ENCODE measurements at regions not wholly inside any gene's neighbourhood (a gene's known extent, or its start where the extent isn't known, plus 50 kb on each side); places are given as distances from the start of the nearest gene placed in this dataset.

DNA sequence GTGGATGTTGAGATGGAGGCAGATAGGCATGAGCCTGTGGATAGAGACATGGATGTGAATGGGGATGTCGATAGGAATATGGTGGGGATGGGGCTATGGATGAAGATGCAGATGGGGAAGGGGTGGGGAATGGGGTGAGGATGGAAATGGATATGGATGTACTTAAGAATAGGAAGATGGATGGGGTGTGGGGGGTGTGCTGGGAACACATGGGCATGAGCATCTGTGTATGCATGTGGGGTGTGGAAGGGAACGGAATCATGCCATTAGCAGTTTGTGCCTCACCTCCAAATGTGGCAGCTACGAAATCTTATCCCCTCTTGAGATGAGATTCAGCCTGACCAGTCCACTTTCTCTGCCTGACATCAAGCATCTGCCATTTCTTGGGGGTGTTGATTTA, 359.5 kb upstream of the MGMT start:
- Histone ChIP-seq H3K27me3 (ENCODE audit: insufficient read depth, low read length) (no peaks in the 10 kb centered on the region; the same call in 1 of the 2 replicates), H4K20me1 (ENCODE audit: insufficient read depth, low read length) (no peaks in the 10 kb centered on the region), H3K36me3 (ENCODE audit: insufficient read depth, low read length) (no peaks in the 10 kb centered on the region), H3K79me2 (ENCODE audit: insufficient read depth, low read length) (no peaks in the 10 kb centered on the region), H3F3A (ENCODE audit: insufficient read depth, low read length) (no peaks in the 10 kb centered on the region), H3K9ac (ENCODE audit: low read length) (no peak overlapping the region), H3K4me2 (ENCODE audit: low read length) (no peak overlapping the region), H2AFZ (ENCODE audit: low read length) (no peak overlapping the region), H3K9me3 (ENCODE audit: low read length) (no peaks in the 10 kb centered on the region), H3K9me2 (ENCODE audit: low read depth, low read length) (no peaks in the 10 kb centered on the region), H3K4me1 (ENCODE audit: insufficient read depth, low read length, severe bottlenecking) (no peaks in the 10 kb centered on the region), H3K4me3 (ENCODE audit: low read depth, low read length, poor library complexity, severe bottlenecking) (no peak overlapping the region), H3K27ac (ENCODE audit: low read depth, low read length, poor library complexity, severe bottlenecking) (no peak overlapping the region)
- TF ChIP-seq EZH2 (IDR thresholded peaks at IDR 0.05; ENCODE audit: borderline replicate concordance, low read length) = no peak
- TF ChIP-seq, protein P1, sequence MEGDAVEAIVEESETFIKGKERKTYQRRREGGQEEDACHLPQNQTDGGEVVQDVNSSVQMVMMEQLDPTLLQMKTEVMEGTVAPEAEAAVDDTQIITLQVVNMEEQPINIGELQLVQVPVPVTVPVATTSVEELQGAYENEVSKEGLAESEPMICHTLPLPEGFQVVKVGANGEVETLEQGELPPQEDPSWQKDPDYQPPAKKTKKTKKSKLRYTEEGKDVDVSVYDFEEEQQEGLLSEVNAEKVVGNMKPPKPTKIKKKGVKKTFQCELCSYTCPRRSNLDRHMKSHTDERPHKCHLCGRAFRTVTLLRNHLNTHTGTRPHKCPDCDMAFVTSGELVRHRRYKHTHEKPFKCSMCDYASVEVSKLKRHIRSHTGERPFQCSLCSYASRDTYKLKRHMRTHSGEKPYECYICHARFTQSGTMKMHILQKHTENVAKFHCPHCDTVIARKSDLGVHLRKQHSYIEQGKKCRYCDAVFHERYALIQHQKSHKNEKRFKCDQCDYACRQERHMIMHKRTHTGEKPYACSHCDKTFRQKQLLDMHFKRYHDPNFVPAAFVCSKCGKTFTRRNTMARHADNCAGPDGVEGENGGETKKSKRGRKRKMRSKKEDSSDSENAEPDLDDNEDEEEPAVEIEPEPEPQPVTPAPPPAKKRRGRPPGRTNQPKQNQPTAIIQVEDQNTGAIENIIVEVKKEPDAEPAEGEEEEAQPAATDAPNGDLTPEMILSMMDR (IDR thresholded peaks at IDR 0.05; ENCODE audit: low read length) = no peak

DNA sequence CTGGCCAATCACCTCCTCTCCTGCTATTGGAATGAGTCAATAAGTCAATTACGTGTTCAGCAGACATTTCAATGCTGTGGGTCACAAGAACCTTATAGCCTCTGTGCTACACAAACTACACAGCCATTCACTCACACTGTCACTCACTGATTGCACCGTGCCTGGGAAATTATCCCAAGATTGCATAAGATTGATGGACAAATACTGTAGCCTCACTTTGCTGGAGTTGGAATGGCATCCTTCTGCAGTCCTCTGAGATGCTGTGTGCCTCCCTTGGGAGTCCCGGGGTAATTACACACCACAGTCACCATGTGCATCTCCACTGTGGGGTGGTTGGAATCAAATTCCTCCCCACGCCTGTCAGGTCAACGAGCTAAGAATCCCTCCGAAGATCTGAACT, 358.7 kb upstream of the MGMT start:
- Histone ChIP-seq H3K9ac (ENCODE audit: low read length) (no peak overlapping the region), H3K9me2 (ENCODE audit: low read depth, low read length) (no peaks in the 10 kb centered on the region), H4K20me1 (ENCODE audit: insufficient read depth, low read length) (no peaks in the 10 kb centered on the region), H3F3A (ENCODE audit: insufficient read depth, low read length) (no peaks in the 10 kb centered on the region), H3K27me3 (ENCODE audit: insufficient read depth, low read length) (no peaks in the 10 kb centered on the region; the same call in 1 of the 2 replicates), H3K9me3 (ENCODE audit: low read length) (no peaks in the 10 kb centered on the region), H2AFZ (ENCODE audit: low read length) (no peak overlapping the region), H3K4me3 (ENCODE audit: low read depth, low read length, poor library complexity, severe bottlenecking) (no peak overlapping the region), H3K27ac (ENCODE audit: low read depth, low read length, poor library complexity, severe bottlenecking) (no peak overlapping the region), H3K79me2 (ENCODE audit: insufficient read depth, low read length) (no peaks in the 10 kb centered on the region), H3K4me1 (ENCODE audit: insufficient read depth, low read length, severe bottlenecking) (no peaks in the 10 kb centered on the region), H3K36me3 (ENCODE audit: insufficient read depth, low read length) (no peaks in the 10 kb centered on the region), H3K4me2 (ENCODE audit: low read length) (no peak overlapping the region)
- TF ChIP-seq EZH2 (IDR thresholded peaks at IDR 0.05; ENCODE audit: borderline replicate concordance, low read length) = no peak
- TF ChIP-seq, protein P1 (IDR thresholded peaks at IDR 0.05; ENCODE audit: low read length) = no peak

DNA sequence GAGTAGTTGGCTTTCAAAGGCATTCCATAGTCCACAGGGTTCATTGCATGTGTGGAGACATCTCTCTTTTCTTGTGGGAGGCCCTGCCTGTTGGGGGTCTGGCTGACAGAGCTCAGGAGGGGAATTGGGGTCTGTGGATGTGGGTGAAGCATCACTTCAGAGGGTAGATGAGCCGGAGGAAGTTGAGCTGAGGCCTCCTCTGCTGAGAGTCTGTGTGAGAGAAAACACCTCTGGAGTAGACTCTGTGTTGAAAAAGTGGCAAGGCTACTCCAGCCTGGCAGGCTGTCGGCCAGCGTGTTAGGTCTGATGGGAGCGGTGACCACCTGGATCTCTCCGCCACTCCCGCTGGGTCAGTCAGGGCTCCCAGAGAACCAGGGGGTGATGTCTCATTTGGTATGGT, 358.0 kb upstream of the MGMT start:
- Histone ChIP-seq H3K4me1 (ENCODE audit: insufficient read depth, low read length, severe bottlenecking) (no peaks in the 10 kb centered on the region), H3K9ac (ENCODE audit: low read length) (no peak overlapping the region), H3K27ac (ENCODE audit: low read depth, low read length, poor library complexity, severe bottlenecking) (no peak overlapping the region), H3K27me3 (ENCODE audit: insufficient read depth, low read length) (no peaks in the 10 kb centered on the region; the same call in 1 of the 2 replicates), H3K9me2 (ENCODE audit: low read depth, low read length) (no peaks in the 10 kb centered on the region), H3K9me3 (ENCODE audit: low read length) (no peaks in the 10 kb centered on the region), H3K4me3 (ENCODE audit: low read depth, low read length, poor library complexity, severe bottlenecking) (no peak overlapping the region), H2AFZ (ENCODE audit: low read length) (no peak overlapping the region), H3K36me3 (ENCODE audit: insufficient read depth, low read length) (no peaks in the 10 kb centered on the region), H3F3A (ENCODE audit: insufficient read depth, low read length) (no peaks in the 10 kb centered on the region), H3K79me2 (ENCODE audit: insufficient read depth, low read length) (no peaks in the 10 kb centered on the region), H3K4me2 (ENCODE audit: low read length) (no peak overlapping the region), H4K20me1 (ENCODE audit: insufficient read depth, low read length) (no peaks in the 10 kb centered on the region)
- TF ChIP-seq, protein P1 (IDR thresholded peaks at IDR 0.05; ENCODE audit: low read length) = no peak
- no peak for TF ChIP-seq EZH2 (IDR thresholded peaks at IDR 0.05; ENCODE audit: borderline replicate concordance, low read length)
